Naive thymus-derived CD4-positive, alpha-beta T cell (primary cell): ENCODE measurements at regions not wholly inside any gene's neighbourhood (a gene's known extent, or its start where the extent isn't known, plus 50 kb on each side); places are given as distances from the start of the nearest gene placed in this dataset.

Source experiments
- ATAC-seq: fragments of 150-1000 bp; cut with Tn5 transposase; 2 replicates; pipeline ENCODE4 v1.10.0; 2021; ENCODE audit warnings: mild to moderate bottlenecking, moderate library complexity
- CTCF ChIA-PET: fragments of 350-600 bp; sonication (Branson Sonifier 250); formaldehyde crosslinking; loops from one replicate; lab custom pipeline; 2021; ENCODE audit warnings: antibody characterized with exemption; lab: Charles Lee
- POLR2A ChIA-PET: fragments of 350-600 bp; sonication (Branson Sonifier 250); formaldehyde crosslinking; loops from one replicate; lab custom pipeline; 2021; ENCODE audit warnings: antibody characterized with exemption, inconsistent platforms; lab: Charles Lee
- DNase-seq, 9 donors: peaks; one replicate each; pipeline versions ENCODE4 v3.0.0 to v3.0.0-alpha.2; 2020 to 2022; ENCODE audit warnings: mixed read lengths in 1 of 9
- H3K27ac ChIP-seq: one replicate; pipeline ENCODE4 v1.7.0; 2013; ENCODE audit warnings: mild to moderate bottlenecking, low read depth, low read length, moderate library complexity
- H3K27me3 ChIP-seq, 2 donors: one replicate each; pipeline ENCODE4 v1.7.0; 2013; ENCODE audit warnings: low read length in 2 of 2, mild to moderate bottlenecking in 2 of 2, moderate library complexity in 2 of 2; ENCODE audit not compliant: control insufficient read depth in 2 of 2, insufficient read depth in 2 of 2
- H3K36me3 ChIP-seq, 3 experiments: 1 replicate in 2 of 3; 2 replicates in 1 of 3; pipeline ENCODE4 v1.7.0; 2013; ENCODE audit warnings: low read length in 3 of 3, mild to moderate bottlenecking in 3 of 3, moderate library complexity in 1 of 3; ENCODE audit not compliant: insufficient read depth in 3 of 3, control insufficient read depth in 2 of 3
- H3K4me1 ChIP-seq, 2 donors: one replicate each; pipeline ENCODE4 v1.7.0; 2013; ENCODE audit warnings: low read length in 2 of 2, mild to moderate bottlenecking in 2 of 2, moderate library complexity in 1 of 2; ENCODE audit not compliant: control insufficient read depth in 2 of 2, insufficient read depth in 2 of 2
- H3K4me3 ChIP-seq: 2 replicates; pipeline ENCODE4 v1.7.0; 2013; ENCODE audit warnings: mild to moderate bottlenecking, low read length
- H3K9me3 ChIP-seq, 3 experiments: 1 replicate in 2 of 3; 2 replicates in 1 of 3; pipeline ENCODE4 v1.7.0; 2013; ENCODE audit warnings: low read length in 3 of 3; ENCODE audit not compliant: control insufficient read depth in 2 of 3
- H3K27ac Mint-ChIP-seq, 9 donors: one replicate each; pipeline ENCODE4 v1.8.0; 2020 to 2022; ENCODE audit warnings: mixed read lengths in 9 of 9, mild to moderate bottlenecking in 8 of 9, moderate library complexity in 5 of 9, inconsistent platforms in 2 of 9
- H3K27me3 Mint-ChIP-seq, 5 donors: one replicate each; pipeline ENCODE4 v1.8.0; 2021 to 2022; ENCODE audit warnings: mixed read lengths in 5 of 5, mild to moderate bottlenecking in 1 of 5
- H3K36me3 Mint-ChIP-seq, 5 donors: one replicate each; pipeline ENCODE4 v1.8.0; 2020 to 2022; ENCODE audit warnings: mixed read lengths in 5 of 5, mild to moderate bottlenecking in 3 of 5, inconsistent platforms in 1 of 5
- H3K4me1 Mint-ChIP-seq, 7 donors: one replicate each; pipeline ENCODE4 v1.8.0; 2020 to 2022; ENCODE audit warnings: mixed read lengths in 7 of 7, mild to moderate bottlenecking in 3 of 7, inconsistent platforms in 1 of 7
- H3K4me3 Mint-ChIP-seq, 10 donors: one replicate each; pipeline ENCODE4 v1.8.0; 2020 to 2022; ENCODE audit warnings: mild to moderate bottlenecking in 10 of 10, mixed read lengths in 10 of 10, moderate library complexity in 6 of 10, inconsistent platforms in 2 of 10
- H3K9me3 Mint-ChIP-seq, 11 donors: one replicate each; pipeline ENCODE4 v1.8.0; 2020 to 2022; ENCODE audit warnings: mixed read lengths in 11 of 11, mild to moderate bottlenecking in 4 of 11, inconsistent platforms in 1 of 11, moderate library complexity in 1 of 11
- intact Hi-C, 2 donors: fragments of 100-400 bp; cut with micrococcal nuclease; formaldehyde crosslinking; loops; one replicate each; pipeline ENCODE4 v1.15.1; 2023

GRCh38 chr17:64767269-64767997 lies 105.3 kb upstream of the SMURF2 start:
- Mint-ChIP-seq H3K27ac (no peak overlapping the region), H3K4me1 (peaks cover 0 to 5% (median 4%) of the 10 kb centered on the region in 7 donors), H3K36me3 (peaks cover 3 to 25% (median 14%) of the 10 kb centered on the region in 5 donors), H3K9me3 (peaks cover 0 to 2% (median 0%) of the 10 kb centered on the region in 11 donors), H3K27me3 (no peaks in the 10 kb centered on the region), H3K4me3 (no peak overlapping the region)
- ChIA-PET POLR2A (no interaction called here), CTCF (interaction anchor here (0.6 kb wide), 1 partner anchor 27 kb away, joined by 3 read pairs; no protein-coding TSS in a partner anchor)
- intact Hi-C loops: no loop called here
- Histone ChIP-seq H3K4me1 (no peaks in the 10 kb centered on the region), H3K27ac (no peak overlapping the region), H3K36me3 (peaks cover 0 to 6% (median 0%) of the 10 kb centered on the region in 3 experiments), H3K27me3 (no peaks in the 10 kb centered on the region), H3K4me3 (no peak overlapping the region), H3K9me3 (no peaks in the 10 kb centered on the region)
- no peak for ATAC-seq
- no peak for DNase-seq

DNA sequence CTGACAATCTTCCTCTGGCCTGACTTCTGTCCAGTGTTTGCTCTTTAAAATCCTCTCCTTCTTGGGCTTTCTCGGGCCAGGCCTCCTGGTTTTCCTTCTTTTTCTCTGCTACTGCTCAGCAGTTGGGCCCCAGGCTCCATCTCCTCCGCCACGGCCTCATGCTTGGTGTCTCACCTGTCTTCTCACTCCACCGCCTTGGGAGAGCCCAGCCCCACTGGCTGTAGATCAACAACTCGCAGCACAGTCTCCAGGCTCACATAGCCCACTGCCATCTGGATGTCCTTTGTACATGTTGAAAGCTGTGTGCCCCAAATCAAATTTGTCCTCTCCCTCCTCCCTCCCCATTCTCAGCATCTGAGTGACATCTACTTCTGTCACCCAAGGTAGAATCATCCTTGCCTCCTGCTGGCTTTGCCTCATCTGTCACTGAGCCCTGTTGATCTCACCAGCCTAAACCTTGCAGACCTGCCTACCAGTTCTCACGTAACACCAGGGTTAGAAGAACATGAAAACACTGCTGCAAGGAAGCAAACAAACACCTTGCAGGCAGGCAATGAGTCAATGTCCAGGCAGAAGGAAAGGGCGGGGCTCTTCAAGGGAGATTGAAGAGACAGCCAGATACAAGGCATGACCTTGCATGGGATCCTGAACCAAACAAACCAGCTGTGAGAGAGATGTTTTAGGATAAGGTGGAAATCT lies 103.2 kb upstream of the SMURF2 start:
- no peaks in the 10 kb centered on the region for H3K27me3 Mint-ChIP-seq
- intact Hi-C loops: no loop called here
- peaks cover 0 to 12% (median 0%) of the 10 kb centered on the region in 3 experiments for H3K36me3 ChIP-seq
- POLR2A ChIA-PET: no interaction called here
- ATAC-seq (no peak), DNase-seq (no peak)
- peaks cover 0 to 36% (median 10%) of the 10 kb centered on the region in 5 donors for H3K36me3 Mint-ChIP-seq
- H3K27ac Mint-ChIP-seq: peak overlapping the region in 1 of 9 donors; percentile 65
- no peaks in the 10 kb centered on the region for H3K9me3 ChIP-seq
- peaks cover 0 to 2% (median 0%) of the 10 kb centered on the region in 11 donors for H3K9me3 Mint-ChIP-seq
- H3K4me1 Mint-ChIP-seq: peaks cover 0 to 5% (median 0%) of the 10 kb centered on the region in 7 donors
- H3K27ac ChIP-seq: no peak overlapping the region
- H3K27me3 ChIP-seq: no peaks in the 10 kb centered on the region
- no peak overlapping the region for H3K4me3 ChIP-seq
- H3K4me1 ChIP-seq: no peaks in the 10 kb centered on the region
- CTCF ChIA-PET: no interaction called here
- H3K4me3 Mint-ChIP-seq: no peak overlapping the region

GRCh38 chr17:64750891-64751677 lies 89.0 kb upstream of the SMURF2 start:
- ChIA-PET CTCF (no interaction called here), POLR2A (no interaction called here)
- Histone ChIP-seq H3K4me3 (no peak overlapping the region), H3K27me3 (no peaks in the 10 kb centered on the region), H3K9me3 (no peaks in the 10 kb centered on the region), H3K4me1 (no peaks in the 10 kb centered on the region), H3K36me3 (peaks cover 0 to 23% (median 6%) of the 10 kb centered on the region in 3 experiments), H3K27ac (no peak overlapping the region)
- Mint-ChIP-seq H3K4me1 (peaks cover 0 to 4% (median 0%) of the 10 kb centered on the region in 7 donors), H3K4me3 (no peak overlapping the region), H3K27me3 (no peaks in the 10 kb centered on the region), H3K9me3 (no peaks in the 10 kb centered on the region), H3K36me3 (peaks cover 16 to 53% (median 31%) of the 10 kb centered on the region in 5 donors), H3K27ac (no peak overlapping the region)
- DNase-seq: no peak
- no peak for ATAC-seq
- intact Hi-C loops: no loop called here

- DNase-seq: no peak
- CTCF ChIA-PET: no interaction called here
Measured at GRCh38 chr17:64750478-64750877, 88.4 kb upstream of the SMURF2 start.

DNA sequence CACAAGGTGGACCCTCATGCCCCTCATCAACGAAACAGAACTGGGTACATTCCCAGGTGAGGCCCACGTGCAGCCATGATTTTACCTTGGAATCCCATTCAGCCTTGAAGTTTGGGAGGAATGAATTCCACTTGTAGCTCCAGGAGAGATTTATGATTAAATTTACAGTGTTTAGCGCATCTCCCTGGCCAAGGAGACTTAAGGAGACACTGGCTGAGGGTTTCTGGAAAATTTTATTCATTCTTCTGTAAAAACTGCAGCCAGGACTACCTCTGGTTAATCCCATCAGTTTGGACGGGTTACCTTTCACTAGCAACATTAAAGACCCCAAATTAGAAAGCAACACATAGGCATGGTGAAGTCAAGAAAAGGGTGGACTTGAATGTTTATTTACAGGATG lies 87.2 kb upstream of the SMURF2 start:
- no peaks in the 10 kb centered on the region for H3K27me3 Mint-ChIP-seq
- H3K36me3 Mint-ChIP-seq: peaks cover 13 to 42% (median 24%) of the 10 kb centered on the region in 5 donors
- no peaks in the 10 kb centered on the region for H3K27me3 ChIP-seq
- intact Hi-C loops: no loop called here
- H3K36me3 ChIP-seq: peaks cover 0 to 14% (median 3%) of the 10 kb centered on the region in 3 experiments
- no peak overlapping the region for H3K4me3 Mint-ChIP-seq
- H3K27ac Mint-ChIP-seq: no peak overlapping the region
- no peak overlapping the region for H3K4me3 ChIP-seq
- DNase-seq: no peak
- no peaks in the 10 kb centered on the region for H3K4me1 ChIP-seq
- peaks cover 0 to 4% (median 0%) of the 10 kb centered on the region in 7 donors for H3K4me1 Mint-ChIP-seq
- no peak overlapping the region for H3K27ac ChIP-seq
- no peak for ATAC-seq
- POLR2A ChIA-PET: no interaction called here
- H3K9me3 ChIP-seq: no peaks in the 10 kb centered on the region
- no peaks in the 10 kb centered on the region for H3K9me3 Mint-ChIP-seq
- CTCF ChIA-PET: no interaction called here

More at GRCh38 chr17:64750478-64750877, 88.4 kb upstream of the SMURF2 start:
- no peaks in the 10 kb centered on the region for H3K27me3 ChIP-seq
- Mint-ChIP-seq H3K9me3 (no peaks in the 10 kb centered on the region), H3K27ac (no peak overlapping the region), H3K36me3 (peaks cover 16 to 49% (median 28%) of the 10 kb centered on the region in 5 donors), H3K27me3 (no peaks in the 10 kb centered on the region), H3K4me3 (no peak overlapping the region), H3K4me1 (peaks cover 0 to 4% (median 0%) of the 10 kb centered on the region in 7 donors)
- intact Hi-C loops: no loop called here
- H3K4me1 ChIP-seq: no peaks in the 10 kb centered on the region
- no peak overlapping the region for H3K4me3 ChIP-seq
- peaks cover 0 to 17% (median 3%) of the 10 kb centered on the region in 3 experiments for H3K36me3 ChIP-seq
- no peaks in the 10 kb centered on the region for H3K9me3 ChIP-seq
- no peak for ATAC-seq
- no peak overlapping the region for H3K27ac ChIP-seq
- POLR2A ChIA-PET: interaction anchor here (0.6 kb wide), 1 partner anchor 255 kb away, joined by 3 read pairs; no protein-coding TSS in a partner anchor

- intact Hi-C loops: no loop called here
- Mint-ChIP-seq H3K4me1 (peaks cover 0 to 4% (median 0%) of the 10 kb centered on the region in 7 donors), H3K27me3 (no peaks in the 10 kb centered on the region), H3K4me3 (no peak overlapping the region), H3K27ac (peak overlapping the region in 1 of 9 donors; percentile 68), H3K36me3 (peaks cover 7 to 35% (median 19%) of the 10 kb centered on the region in 5 donors), H3K9me3 (no peaks in the 10 kb centered on the region)
- POLR2A ChIA-PET: interaction anchor here (0.7 kb wide), 2 partner anchors 8 to 176 kb away, joined by 3 read pairs; no protein-coding TSS in a partner anchor
- peaks cover 0 to 14% (median 3%) of the 10 kb centered on the region in 3 experiments for H3K36me3 ChIP-seq
- no peaks in the 10 kb centered on the region for H3K9me3 ChIP-seq
- H3K27me3 ChIP-seq: no peaks in the 10 kb centered on the region
- H3K4me3 ChIP-seq: no peak overlapping the region
- no peak for ATAC-seq
- H3K4me1 ChIP-seq: no peaks in the 10 kb centered on the region
- no peak for DNase-seq
- CTCF ChIA-PET: interaction anchor here (0.6 to 0.8 kb wide), 2 partner anchors 12 to 24 kb away, joined by 3 read pairs; no protein-coding TSS in a partner anchor
- H3K27ac ChIP-seq: no peak overlapping the region
Measured at GRCh38 chr17:64747938-64748540, 85.9 kb upstream of the SMURF2 start.
